B cell (primary cell): ENCODE measurements at regions not wholly inside any gene's neighbourhood (a gene's known extent, or its start where the extent isn't known, plus 50 kb on each side); places are given as distances from the start of the nearest gene placed in this dataset.
"Not testable (repeated sequence)": the region's sequence is repeated elsewhere in the genome, so short reads cannot be mapped to it uniquely, and the experiment has no call there.

ENCODE experiments used
- EZH2 ChIP-seq: IDR thresholded peaks from 2 replicates; pipeline ENCODE4 v1.6.1; 2012; ENCODE audit warnings: borderline replicate concordance, low read depth, mild to moderate bottlenecking, moderate library complexity, low read length; ENCODE audit not compliant: insufficient read depth, poor library complexity, severe bottlenecking
- TF ChIP-seq, protein P1 (sequence below): fragments of 200-600 bp; IDR thresholded peaks from one replicate; pipeline ENCODE4 v1.8.0; 2022; ENCODE audit warnings: antibody characterized with exemption, mild to moderate bottlenecking

GRCh38 chr11:38601371-38601770 is 2003.3 kb upstream of the RAG2 start:
- TF ChIP-seq, protein P1, sequence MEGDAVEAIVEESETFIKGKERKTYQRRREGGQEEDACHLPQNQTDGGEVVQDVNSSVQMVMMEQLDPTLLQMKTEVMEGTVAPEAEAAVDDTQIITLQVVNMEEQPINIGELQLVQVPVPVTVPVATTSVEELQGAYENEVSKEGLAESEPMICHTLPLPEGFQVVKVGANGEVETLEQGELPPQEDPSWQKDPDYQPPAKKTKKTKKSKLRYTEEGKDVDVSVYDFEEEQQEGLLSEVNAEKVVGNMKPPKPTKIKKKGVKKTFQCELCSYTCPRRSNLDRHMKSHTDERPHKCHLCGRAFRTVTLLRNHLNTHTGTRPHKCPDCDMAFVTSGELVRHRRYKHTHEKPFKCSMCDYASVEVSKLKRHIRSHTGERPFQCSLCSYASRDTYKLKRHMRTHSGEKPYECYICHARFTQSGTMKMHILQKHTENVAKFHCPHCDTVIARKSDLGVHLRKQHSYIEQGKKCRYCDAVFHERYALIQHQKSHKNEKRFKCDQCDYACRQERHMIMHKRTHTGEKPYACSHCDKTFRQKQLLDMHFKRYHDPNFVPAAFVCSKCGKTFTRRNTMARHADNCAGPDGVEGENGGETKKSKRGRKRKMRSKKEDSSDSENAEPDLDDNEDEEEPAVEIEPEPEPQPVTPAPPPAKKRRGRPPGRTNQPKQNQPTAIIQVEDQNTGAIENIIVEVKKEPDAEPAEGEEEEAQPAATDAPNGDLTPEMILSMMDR, result not testable (repeated sequence)
- TF ChIP-seq EZH2, result not testable (repeated sequence)
